WI38 (cell line): ENCODE measurements at regions not wholly inside any gene's neighbourhood (a gene's known extent, or its start where the extent isn't known, plus 50 kb on each side); places are given as distances from the start of the nearest gene placed in this dataset.
"Not testable (repeated sequence)": the region's sequence is repeated elsewhere in the genome, so short reads cannot be mapped to it uniquely, and the experiment has no call there.

ENCODE experiments used
- H3K4me3 ChIP-seq: 2 replicates; pipeline ENCODE4 v1.5.1; 2011; ENCODE audit warnings: low read depth, mild to moderate bottlenecking, control low read depth, low read length
- CTCF ChIP-seq: IDR thresholded peaks from 2 replicates; pipeline ENCODE4 v1.5.1; 2012; ENCODE audit warnings: low read depth, mild to moderate bottlenecking, control low read depth, low read length

DNA sequence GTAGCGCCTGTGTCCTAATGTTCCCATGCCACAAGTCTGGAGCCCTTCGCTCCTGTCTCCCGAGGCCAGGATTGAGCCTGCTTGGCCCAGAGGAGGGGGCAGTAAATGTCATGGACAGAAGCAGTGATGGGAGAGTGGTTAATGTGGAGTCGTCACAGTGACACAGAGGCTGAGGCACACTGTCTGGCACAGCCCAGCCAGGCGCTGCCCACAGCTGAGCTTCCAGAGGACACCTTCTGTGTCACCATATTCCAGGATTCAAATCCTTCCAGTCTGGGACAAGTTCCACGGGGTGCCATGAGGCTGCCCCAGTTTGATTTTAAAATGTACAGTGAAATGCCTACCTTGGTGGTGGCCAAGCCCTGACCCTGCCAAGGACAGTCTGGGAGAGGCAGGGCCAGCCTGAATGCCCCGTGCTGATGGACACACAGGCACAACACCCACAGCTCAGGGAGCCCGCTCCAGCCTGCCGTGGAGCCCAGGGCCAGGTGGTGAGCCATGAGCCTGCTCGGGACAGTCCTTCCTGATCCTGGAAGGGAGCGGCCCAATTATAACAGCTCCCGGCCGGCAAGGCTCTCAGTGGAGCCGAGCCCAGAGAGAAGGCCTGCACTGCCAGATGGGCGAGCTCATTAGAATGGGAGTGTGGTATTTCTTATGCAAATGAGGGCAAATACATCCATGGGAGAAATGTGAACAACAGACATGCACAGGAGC, 99.1 kb upstream of the RUFY1 start:
- no peak for TF ChIP-seq CTCF
- H3K4me3 ChIP-seq, result no peak overlapping the region

- H3K4me3 ChIP-seq, result not testable (repeated sequence)
These were observed 100.4 kb upstream of the RUFY1 start for GRCh38 chr5:179449950-179450349.

DNA sequence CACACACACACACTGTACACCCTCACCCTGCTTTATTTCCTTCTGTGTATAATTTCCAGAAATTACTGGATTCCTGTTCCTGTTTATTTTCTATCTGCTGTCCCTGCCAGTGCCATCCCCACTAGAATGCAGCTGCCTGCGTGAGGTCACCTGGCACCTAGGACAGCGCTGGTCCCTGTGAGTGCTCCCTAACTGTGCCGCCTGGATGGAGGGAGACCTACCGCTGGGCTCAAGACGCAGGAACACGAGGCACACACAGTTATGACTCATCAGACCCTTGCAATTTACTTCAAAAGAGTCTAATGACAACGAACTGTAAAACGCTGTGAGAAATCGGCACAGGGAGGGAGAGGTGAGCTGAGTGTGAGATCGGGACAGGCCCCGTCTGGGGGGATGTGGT, 102.1 kb upstream of the RUFY1 start:
- H3K4me3 ChIP-seq, result not testable (repeated sequence)

DNA sequence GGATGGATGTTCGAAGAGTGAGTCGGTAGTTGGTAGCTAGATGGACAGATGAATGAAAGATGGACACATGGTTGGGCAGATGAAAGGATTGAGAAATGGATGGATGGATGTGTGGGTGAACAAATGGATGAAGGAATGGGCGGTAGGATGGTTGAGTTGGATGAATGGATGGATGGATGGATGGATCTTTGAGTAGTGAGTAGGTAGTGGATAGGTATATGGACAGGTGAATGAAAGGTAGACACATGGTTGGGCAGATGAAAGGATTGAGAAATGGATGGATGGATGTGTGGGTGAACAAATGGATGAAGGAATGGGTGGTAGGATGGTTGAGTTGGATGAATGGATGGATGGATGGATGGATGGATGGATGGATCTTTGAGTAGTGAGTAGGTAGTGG, 97.0 kb upstream of the ADAMTS2 start:
- H3K4me3 ChIP-seq, result not testable (repeated sequence)

- TF ChIP-seq CTCF, result no peak
- H3K4me3 ChIP-seq, result no peak overlapping the region
These were observed 94.1 kb upstream of the ADAMTS2 start for GRCh38 chr5:179439181-179439985.

DNA sequence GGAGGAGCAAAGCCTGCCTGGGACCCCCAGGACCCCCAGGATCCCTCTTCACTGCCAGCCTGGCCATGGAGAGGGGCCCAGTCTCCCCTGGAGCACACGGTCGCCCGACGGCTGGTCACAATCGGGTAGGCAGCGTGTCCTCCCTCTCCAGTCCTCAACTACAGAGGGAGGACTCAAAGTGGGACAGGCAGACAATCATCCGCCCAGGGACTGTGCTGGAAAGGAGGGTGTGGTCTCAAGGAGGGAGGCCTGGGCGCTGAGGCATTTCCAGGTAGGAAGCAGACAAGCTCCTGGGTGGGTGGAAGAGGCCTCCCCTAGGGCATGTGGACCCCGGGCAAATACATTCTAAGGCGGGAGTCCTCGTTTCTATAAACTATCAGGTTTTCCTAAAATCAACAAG, 93.2 kb upstream of the ADAMTS2 start:
- no peak overlapping the region for H3K4me3 ChIP-seq
- no peak for TF ChIP-seq CTCF

DNA sequence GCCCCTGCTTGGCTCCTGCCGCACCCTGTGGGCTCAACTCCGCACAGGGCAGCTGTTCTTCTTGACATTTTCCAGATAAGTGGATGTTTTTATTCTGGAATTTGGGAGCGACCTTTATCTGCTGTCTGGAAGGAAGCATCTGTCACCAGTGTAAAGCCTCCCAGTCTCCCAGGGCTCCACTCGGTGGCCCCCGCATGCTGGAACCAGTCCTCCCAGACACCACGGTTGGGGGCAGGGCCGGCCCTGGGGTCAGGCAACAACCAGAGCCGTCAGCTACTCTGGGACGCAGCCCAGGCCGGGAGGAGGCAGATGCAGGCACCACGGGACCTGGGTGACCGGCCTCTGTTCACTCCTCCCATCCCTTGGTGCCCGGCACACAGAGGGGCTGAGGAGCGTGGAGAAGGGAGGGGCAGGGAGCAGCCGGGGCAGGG, 92.8 kb upstream of the ADAMTS2 start:
- no peak overlapping the region for H3K4me3 ChIP-seq
- TF ChIP-seq CTCF, result no peak

DNA sequence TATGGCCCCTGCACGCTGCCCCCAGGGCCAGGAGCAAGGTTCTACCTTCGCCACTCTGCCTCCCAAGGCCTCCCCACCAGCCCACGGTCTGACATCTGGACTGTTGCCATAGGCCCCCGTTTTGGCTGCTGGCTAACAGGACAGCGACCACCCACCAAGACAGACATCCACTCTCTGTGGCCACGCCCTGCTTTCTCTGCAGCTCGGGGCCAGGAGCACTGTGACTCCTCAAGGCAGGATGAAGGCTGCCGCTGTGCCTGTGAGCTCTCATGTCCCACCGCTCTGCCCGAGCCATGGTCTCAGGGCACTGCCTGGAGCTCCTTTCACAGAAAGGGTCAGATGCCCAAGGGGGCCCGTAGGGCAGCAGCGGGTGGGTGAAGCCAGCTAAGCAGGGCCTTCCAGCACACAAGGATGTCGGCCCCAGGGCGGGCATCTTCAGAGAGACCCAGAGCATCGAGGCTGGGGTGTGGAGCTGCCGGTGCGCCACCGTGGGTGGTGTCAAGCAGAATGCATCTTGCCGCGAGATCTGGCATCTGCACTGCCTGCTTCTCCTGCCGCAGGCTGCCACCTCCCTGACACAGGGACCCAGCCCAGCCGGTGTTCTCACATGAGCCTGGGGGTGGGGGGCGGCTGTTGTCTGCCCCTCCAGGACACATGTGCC, 92.2 kb upstream of the ADAMTS2 start:
- TF ChIP-seq CTCF, result no peak
- no peak overlapping the region for H3K4me3 ChIP-seq
